ENCODE measurements at regions not wholly inside any gene's neighbourhood (a gene's known extent, or its start where the extent isn't known, plus 50 kb on each side); places are given as distances from the start of the nearest gene placed in this dataset.

DNA sequence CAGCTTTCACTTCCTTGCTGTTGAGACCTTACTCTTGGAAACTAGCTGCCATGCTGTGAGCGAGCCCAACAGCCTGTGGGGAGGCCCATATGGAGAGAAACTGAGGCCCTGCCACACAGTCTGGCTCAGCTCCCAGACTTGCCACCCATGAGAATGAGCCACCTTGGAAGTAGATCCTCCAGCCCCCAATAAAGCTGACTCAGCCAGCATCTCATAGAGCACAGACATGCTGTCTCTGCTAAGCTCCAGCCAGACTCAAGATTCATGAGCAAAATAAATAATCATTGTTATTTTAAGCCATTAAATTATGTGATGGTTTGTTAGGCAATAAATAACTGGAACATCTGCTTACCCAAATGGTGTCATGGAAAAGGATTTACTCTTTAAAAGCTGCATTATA, 53.6 kb upstream of the DDX18 start:
- DNase-seq (ENCODE audit: low spot score), result no peak
- TF ChIP-seq FOXA2 (IDR thresholded peaks at IDR 0.05) (no peak), RXRA (IDR thresholded peaks at IDR 0.05) (no peak), NR2F2 (IDR thresholded peaks at IDR 0.05) (no peak), YY1 (IDR thresholded peaks at IDR 0.05) (no peak), JUND (IDR thresholded peaks at IDR 0.05) (no peak), SP1 (IDR thresholded peaks at IDR 0.05) (no peak), HNF4A (conservative IDR thresholded peaks at IDR 0.05) (no peak), GABPA (IDR thresholded peaks at IDR 0.05 in 1 of 2, conservative IDR thresholded peaks at IDR 0.05 in 1 of 2) (no peak), FOXA1 (IDR thresholded peaks at IDR 0.05) (no peak), EGR1 (IDR thresholded peaks at IDR 0.05; ENCODE audit: low read depth in 2 of 2) (no peak), HNF4G (IDR thresholded peaks at IDR 0.05) (no peak), TAF1 (conservative IDR thresholded peaks at IDR 0.05) (no peak), RAD21 (IDR thresholded peaks at IDR 0.05) (no peak)
- TF ChIP-seq, protein P1, sequence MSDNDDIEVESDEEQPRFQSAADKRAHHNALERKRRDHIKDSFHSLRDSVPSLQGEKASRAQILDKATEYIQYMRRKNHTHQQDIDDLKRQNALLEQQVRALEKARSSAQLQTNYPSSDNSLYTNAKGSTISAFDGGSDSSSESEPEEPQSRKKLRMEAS (IDR thresholded peaks at IDR 0.05), result no peak
- TF ChIP-seq, protein P2, sequence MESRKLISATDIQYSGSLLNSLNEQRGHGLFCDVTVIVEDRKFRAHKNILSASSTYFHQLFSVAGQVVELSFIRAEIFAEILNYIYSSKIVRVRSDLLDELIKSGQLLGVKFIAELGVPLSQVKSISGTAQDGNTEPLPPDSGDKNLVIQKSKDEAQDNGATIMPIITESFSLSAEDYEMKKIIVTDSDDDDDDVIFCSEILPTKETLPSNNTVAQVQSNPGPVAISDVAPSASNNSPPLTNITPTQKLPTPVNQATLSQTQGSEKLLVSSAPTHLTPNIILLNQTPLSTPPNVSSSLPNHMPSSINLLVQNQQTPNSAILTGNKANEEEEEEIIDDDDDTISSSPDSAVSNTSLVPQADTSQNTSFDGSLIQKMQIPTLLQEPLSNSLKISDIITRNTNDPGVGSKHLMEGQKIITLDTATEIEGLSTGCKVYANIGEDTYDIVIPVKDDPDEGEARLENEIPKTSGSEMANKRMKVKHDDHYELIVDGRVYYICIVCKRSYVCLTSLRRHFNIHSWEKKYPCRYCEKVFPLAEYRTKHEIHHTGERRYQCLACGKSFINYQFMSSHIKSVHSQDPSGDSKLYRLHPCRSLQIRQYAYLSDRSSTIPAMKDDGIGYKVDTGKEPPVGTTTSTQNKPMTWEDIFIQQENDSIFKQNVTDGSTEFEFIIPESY (IDR thresholded peaks at IDR 0.05), result no peak
- TF ChIP-seq, protein P3, sequence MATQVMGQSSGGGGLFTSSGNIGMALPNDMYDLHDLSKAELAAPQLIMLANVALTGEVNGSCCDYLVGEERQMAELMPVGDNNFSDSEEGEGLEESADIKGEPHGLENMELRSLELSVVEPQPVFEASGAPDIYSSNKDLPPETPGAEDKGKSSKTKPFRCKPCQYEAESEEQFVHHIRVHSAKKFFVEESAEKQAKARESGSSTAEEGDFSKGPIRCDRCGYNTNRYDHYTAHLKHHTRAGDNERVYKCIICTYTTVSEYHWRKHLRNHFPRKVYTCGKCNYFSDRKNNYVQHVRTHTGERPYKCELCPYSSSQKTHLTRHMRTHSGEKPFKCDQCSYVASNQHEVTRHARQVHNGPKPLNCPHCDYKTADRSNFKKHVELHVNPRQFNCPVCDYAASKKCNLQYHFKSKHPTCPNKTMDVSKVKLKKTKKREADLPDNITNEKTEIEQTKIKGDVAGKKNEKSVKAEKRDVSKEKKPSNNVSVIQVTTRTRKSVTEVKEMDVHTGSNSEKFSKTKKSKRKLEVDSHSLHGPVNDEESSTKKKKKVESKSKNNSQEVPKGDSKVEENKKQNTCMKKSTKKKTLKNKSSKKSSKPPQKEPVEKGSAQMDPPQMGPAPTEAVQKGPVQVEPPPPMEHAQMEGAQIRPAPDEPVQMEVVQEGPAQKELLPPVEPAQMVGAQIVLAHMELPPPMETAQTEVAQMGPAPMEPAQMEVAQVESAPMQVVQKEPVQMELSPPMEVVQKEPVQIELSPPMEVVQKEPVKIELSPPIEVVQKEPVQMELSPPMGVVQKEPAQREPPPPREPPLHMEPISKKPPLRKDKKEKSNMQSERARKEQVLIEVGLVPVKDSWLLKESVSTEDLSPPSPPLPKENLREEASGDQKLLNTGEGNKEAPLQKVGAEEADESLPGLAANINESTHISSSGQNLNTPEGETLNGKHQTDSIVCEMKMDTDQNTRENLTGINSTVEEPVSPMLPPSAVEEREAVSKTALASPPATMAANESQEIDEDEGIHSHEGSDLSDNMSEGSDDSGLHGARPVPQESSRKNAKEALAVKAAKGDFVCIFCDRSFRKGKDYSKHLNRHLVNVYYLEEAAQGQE (IDR thresholded peaks at IDR 0.05), result no peak
- TF ChIP-seq, protein P4, sequence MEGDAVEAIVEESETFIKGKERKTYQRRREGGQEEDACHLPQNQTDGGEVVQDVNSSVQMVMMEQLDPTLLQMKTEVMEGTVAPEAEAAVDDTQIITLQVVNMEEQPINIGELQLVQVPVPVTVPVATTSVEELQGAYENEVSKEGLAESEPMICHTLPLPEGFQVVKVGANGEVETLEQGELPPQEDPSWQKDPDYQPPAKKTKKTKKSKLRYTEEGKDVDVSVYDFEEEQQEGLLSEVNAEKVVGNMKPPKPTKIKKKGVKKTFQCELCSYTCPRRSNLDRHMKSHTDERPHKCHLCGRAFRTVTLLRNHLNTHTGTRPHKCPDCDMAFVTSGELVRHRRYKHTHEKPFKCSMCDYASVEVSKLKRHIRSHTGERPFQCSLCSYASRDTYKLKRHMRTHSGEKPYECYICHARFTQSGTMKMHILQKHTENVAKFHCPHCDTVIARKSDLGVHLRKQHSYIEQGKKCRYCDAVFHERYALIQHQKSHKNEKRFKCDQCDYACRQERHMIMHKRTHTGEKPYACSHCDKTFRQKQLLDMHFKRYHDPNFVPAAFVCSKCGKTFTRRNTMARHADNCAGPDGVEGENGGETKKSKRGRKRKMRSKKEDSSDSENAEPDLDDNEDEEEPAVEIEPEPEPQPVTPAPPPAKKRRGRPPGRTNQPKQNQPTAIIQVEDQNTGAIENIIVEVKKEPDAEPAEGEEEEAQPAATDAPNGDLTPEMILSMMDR (IDR thresholded peaks at IDR 0.05; ENCODE audit: low read depth, low read length, missing input control), result no peak
- TF ChIP-seq, protein P5, sequence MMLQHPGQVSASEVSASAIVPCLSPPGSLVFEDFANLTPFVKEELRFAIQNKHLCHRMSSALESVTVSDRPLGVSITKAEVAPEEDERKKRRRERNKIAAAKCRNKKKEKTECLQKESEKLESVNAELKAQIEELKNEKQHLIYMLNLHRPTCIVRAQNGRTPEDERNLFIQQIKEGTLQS (IDR thresholded peaks at IDR 0.05), result no peak
- Histone ChIP-seq H3K4me3 (ENCODE audit: low read depth in 1 of 3, low read length in 3 of 3) (no peak overlapping the region), H3K4me1 (ENCODE audit: control insufficient read depth in 4 of 4, insufficient read depth in 4 of 4, low read length in 3 of 4) (no peaks in the 10 kb centered on the region), H3K9me3 (ENCODE audit: control insufficient read depth in 4 of 4, low read length in 3 of 4) (no peaks in the 10 kb centered on the region), H3K9ac (ENCODE audit: low read depth in 1 of 2, low read length in 2 of 2) (no peak overlapping the region), H3K36me3 (ENCODE audit: control insufficient read depth in 4 of 4, insufficient read depth in 3 of 4, low read depth in 1 of 4, low read length in 3 of 4) (no peaks in the 10 kb centered on the region), H3K27ac (ENCODE audit: low read depth in 1 of 2, low read length in 2 of 2) (no peak overlapping the region), H3K27me3 (ENCODE audit: control insufficient read depth in 4 of 4, insufficient read depth in 4 of 4, low read length in 3 of 4) (no peaks in the 10 kb centered on the region)
- 84% methylated on average over 1 of the region's 1 CpG for WGBS

Measured in liver (tissue), 8 donors.